Sigmoid colon (tissue), 3 donors: ENCODE measurements at regions not wholly inside any gene's neighbourhood (a gene's known extent, or its start where the extent isn't known, plus 50 kb on each side); places are given as distances from the start of the nearest gene placed in this dataset.

ENCODE experiments used
- CTCF ChIP-seq, 4 experiments: fragments of 450-650 bp in 3 of 4; fragments of 200-600 bp in 1 of 4; IDR thresholded peaks; one replicate each; pipeline ENCODE4 v1.5.1; 2016 to 2019; ENCODE audit warnings: antibody characterized with exemption in 4 of 4, mild to moderate bottlenecking in 3 of 4, moderate library complexity in 2 of 4
- POLR2A ChIP-seq, 2 donors: fragments of 450-650 bp; IDR thresholded peaks; one replicate each; pipeline ENCODE4 v1.6.1; 2016; ENCODE audit warnings: antibody characterized with exemption in 2 of 2, mild to moderate bottlenecking in 2 of 2, moderate library complexity in 2 of 2

DNA sequence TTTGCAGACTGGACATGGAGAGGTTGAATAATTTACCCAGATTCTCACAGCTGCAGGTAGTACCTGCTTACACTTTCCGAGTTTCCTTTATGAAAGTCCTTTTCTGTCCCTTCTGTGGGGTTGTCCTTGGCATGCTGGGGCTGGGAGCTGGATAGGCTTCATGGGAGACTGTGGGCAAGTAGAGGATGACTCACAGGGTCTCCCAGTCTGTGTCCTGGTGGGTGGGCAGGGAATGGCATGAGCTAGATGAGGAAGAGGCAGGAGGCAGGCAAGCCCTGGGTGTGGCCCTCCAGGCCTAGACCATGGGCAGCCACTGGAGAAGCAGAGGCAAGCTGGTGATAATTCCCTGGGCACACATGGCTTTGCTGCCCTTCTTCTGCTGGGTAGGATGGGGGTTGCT, 80.6 kb downstream of the NAV1 start:
- no peak for TF ChIP-seq CTCF (IDR thresholded peaks at IDR 0.05)
- TF ChIP-seq POLR2A (IDR thresholded peaks at IDR 0.05), result no peak
